HepG2 (cell line): ENCODE measurements at regions not wholly inside any gene's neighbourhood (a gene's known extent, or its start where the extent isn't known, plus 50 kb on each side); places are given as distances from the start of the nearest gene placed in this dataset.

ENCODE experiments used
- ATAC-seq: fragments of 200-7000 bp; cut with Tn5 transposase; 3 replicates; pipeline ENCODE4 v1.9.1; 2020; ENCODE audit warnings: mild to moderate bottlenecking, moderate library complexity
- BruUV-seq: library from RNA; stranded (reverse); fragments of 400-500 nt; replicated peaks from 2 replicates; lab custom pipeline; 2021; lab: Mats Ljungman, UMichigan
- CTCF ChIA-PET: fragments of 300-600 bp; formaldehyde crosslinking; extraction: SDS; loops from one replicate; lab custom pipeline; 2021; ENCODE audit warnings: low total read pairs, inconsistent platforms, low intra/inter-chr PET ratio; lab: Yijun Ruan, JAX
- POLR2A ChIA-PET: fragments of 350-600 bp; sonication (Branson Sonifier 250); formaldehyde crosslinking; loops from one replicate; lab custom pipeline; 2020; ENCODE audit warnings: antibody characterized with exemption, inconsistent platforms; lab: Yijun Ruan, JAX
- DNase-seq: peaks from one replicate; pipeline ENCODE4 v3.0.0-alpha.2; 2015; ENCODE audit warnings: low spot score
- FAIRE-seq: peaks from 3 replicates; lab custom pipeline; 2011; peaks lifted over from hg19 to GRCh38; lab: Jason Lieb, UNC
- H2AFZ ChIP-seq: one replicate; pipeline ENCODE4 v1.6.1; 2011; ENCODE audit warnings: low read length, inconsistent platforms
- H3K27ac ChIP-seq: fragments of 300-600 bp; 3 replicates; pipeline ENCODE4 v1.8.0; 2011; ENCODE audit warnings: mixed run types, mild to moderate bottlenecking, mixed read lengths, low read length, inconsistent platforms; ENCODE audit not compliant: insufficient read depth; ENCODE audit errors: extremely low read length
- H3K27me3 ChIP-seq, 2 experiments: fragments of 200-600 bp in 1 of 2; 2 replicates in 1 of 2; 3 replicates in 1 of 2; pipeline versions ENCODE4 v1.6.0 to v1.8.0; 2011; ENCODE audit warnings: low read length in 2 of 2, mild to moderate bottlenecking in 2 of 2, moderate library complexity in 2 of 2, inconsistent platforms in 1 of 2; ENCODE audit not compliant: insufficient read depth in 2 of 2, control insufficient read depth in 1 of 2
- H3K36me3 ChIP-seq, 2 experiments: fragments of 200-600 bp in 1 of 2; replicated peaks in 1 of 2; 2 replicates in 1 of 2; 3 replicates in 1 of 2; pipeline versions ENCODE4 v1.5.1 to v1.8.0; 2011; ENCODE audit warnings: low read length in 2 of 2, inconsistent platforms in 1 of 2; ENCODE audit not compliant: insufficient read depth in 2 of 2, control insufficient read depth in 1 of 2
- H3K4me1 ChIP-seq: 2 replicates; pipeline ENCODE4 v1.5.1; 2012; ENCODE audit warnings: low read length, inconsistent platforms; ENCODE audit not compliant: insufficient read depth
- H3K4me2 ChIP-seq: 2 replicates; pipeline ENCODE4 v1.6.0; 2011; ENCODE audit warnings: low read depth, low read length, inconsistent platforms
- H3K4me3 ChIP-seq, 3 experiments: fragments of 200-600 bp in 1 of 3; sonication (generic), shearing (Covaris generic) in 1 of 3; replicated peaks in 1 of 3; 2 replicates each; pipeline ENCODE4 v1.5.1; 2011 to 2016; ENCODE audit warnings: low read length in 3 of 3, inconsistent platforms in 2 of 3, low read depth in 2 of 3, mild to moderate bottlenecking in 2 of 3, control low read depth in 1 of 3, mixed read lengths in 1 of 3; ENCODE audit not compliant: insufficient read depth in 1 of 3
- H3K79me2 ChIP-seq: one replicate; pipeline ENCODE4 v1.6.1; 2011; ENCODE audit warnings: low read length, inconsistent platforms; ENCODE audit not compliant: insufficient read depth
- H3K9ac ChIP-seq: 2 replicates; pipeline ENCODE4 v1.6.0; 2011; ENCODE audit warnings: mild to moderate bottlenecking, low read depth, low read length, inconsistent platforms; ENCODE audit not compliant: insufficient read depth
- H3K9me3 ChIP-seq: 2 replicates; pipeline ENCODE4 v1.5.1; 2012; ENCODE audit warnings: mild to moderate bottlenecking, low read length
- H4K20me1 ChIP-seq: 2 replicates; pipeline ENCODE4 v1.6.0; 2011; ENCODE audit warnings: inconsistent platforms, mild to moderate bottlenecking, low read length, moderate library complexity; ENCODE audit not compliant: insufficient read depth
- HNF4A ChIP-seq: sonication (generic); formaldehyde crosslinking; IDR thresholded peaks from 2 replicates; pipeline ENCODE4 v1.4.0; 2020; ENCODE audit warnings: missing genetic modification reagents
- MZF1 ChIP-seq: sonication (generic); formaldehyde crosslinking; IDR thresholded peaks from 2 replicates; pipeline ENCODE4 v1.8.1; 2023; ENCODE audit warnings: mild to moderate bottlenecking, missing genetic modification reagents, borderline replicate concordance
- NFIB ChIP-seq: sonication (generic); formaldehyde crosslinking; IDR thresholded peaks from 2 replicates; pipeline ENCODE4 v1.9.0; 2021; ENCODE audit warnings: missing genetic modification reagents, mild to moderate bottlenecking, borderline replicate concordance
- RARA ChIP-seq: IDR thresholded peaks from 2 replicates; pipeline ENCODE4 v1.6.1; 2016; ENCODE audit warnings: missing genetic modification reagents, missing compliant biosample characterization
- SAP130 ChIP-seq: IDR thresholded peaks from 2 replicates; pipeline ENCODE4 v1.6.1; 2016; ENCODE audit warnings: low read depth
- ZBTB20 ChIP-seq: sonication (generic); formaldehyde crosslinking; IDR thresholded peaks from 2 replicates; pipeline ENCODE4 v1.8.1; 2023; ENCODE audit warnings: missing genetic modification reagents, low read depth, mild to moderate bottlenecking, borderline replicate concordance
- ZBTB8A ChIP-seq: sonication (generic); formaldehyde crosslinking; IDR thresholded peaks from 2 replicates; pipeline ENCODE4 v1.4.0; 2020; ENCODE audit warnings: mild to moderate bottlenecking, low read depth, missing genetic modification reagents, borderline replicate concordance
- ZNF207 ChIP-seq: fragments of 450-650 bp; IDR thresholded peaks from 2 replicates; pipeline ENCODE4 v1.6.1; 2016; ENCODE audit warnings: antibody characterized with exemption, borderline replicate concordance
- ZNF263 ChIP-seq: sonication (generic); formaldehyde crosslinking; IDR thresholded peaks from 2 replicates; pipeline ENCODE4 v1.4.0; 2020; ENCODE audit warnings: missing genetic modification reagents
- ZNF496 ChIP-seq: sonication (generic); formaldehyde crosslinking; IDR thresholded peaks from 2 replicates; pipeline ENCODE4 v1.8.1; 2023; ENCODE audit warnings: mild to moderate bottlenecking, moderate library complexity, missing genetic modification reagents; ENCODE audit not compliant: insufficient replicate concordance
- ZNF530 ChIP-seq: sonication (generic); formaldehyde crosslinking; IDR thresholded peaks from 2 replicates; pipeline ENCODE4 v1.5.0; 2020; ENCODE audit warnings: low read depth, mild to moderate bottlenecking, missing genetic modification reagents
- ZNF572 ChIP-seq: sonication (generic); formaldehyde crosslinking; IDR thresholded peaks from 2 replicates; pipeline ENCODE4 v1.5.1; 2020; ENCODE audit warnings: mild to moderate bottlenecking, missing genetic modification reagents
- ZNF703 ChIP-seq: sonication (generic); formaldehyde crosslinking; IDR thresholded peaks from 2 replicates; pipeline ENCODE4 v1.5.1; 2020; ENCODE audit warnings: missing genetic modification reagents, mild to moderate bottlenecking, moderate library complexity, borderline replicate concordance
- WGBS: methylation state at CpG from one replicate; pipeline ENCODE4 v1.1.6; 2017; ENCODE audit warnings: low lambda C conversion rate; 5-methylcytosine and 5-hydroxymethylcytosine counted together
- in situ Hi-C: cut with HindIII; loops from 2 replicates; pipeline ENCODE4 v1.10.0; 2017; ENCODE audit warnings: low pct_unique_long_range_greater_than_20kb; ENCODE audit not compliant: extremely low pct_ligation_motif_present
- intact Hi-C: fragments of 100-400 bp; cut with micrococcal nuclease; formaldehyde crosslinking; loops from one replicate; pipeline ENCODE4 v1.10.0; 2022; ENCODE audit not compliant: unreplicated experiment

- Histone ChIP-seq H3K4me1 (peaks cover 29% of the 10 kb centered on the region), H3K27ac (no peak overlapping the region), H4K20me1 (no peaks in the 10 kb centered on the region), H3K4me3 (no peak overlapping the region), H2AFZ (no peak overlapping the region), H3K79me2 (no peaks in the 10 kb centered on the region)
- in situ Hi-C loops (loop anchor here (10.0 kb wide), 1 partner anchor 104 kb away; no protein-coding TSS in a partner anchor), intact Hi-C loops (loop anchor here (10.0 kb wide), 1 partner anchor 184 kb away; no protein-coding TSS in a partner anchor)
- FAIRE-seq: no peak
- CTCF ChIA-PET: no interaction called here
- BruUV-seq: no TSS peak
- POLR2A ChIA-PET: no interaction called here
- TF ChIP-seq ZNF530 (CRISPR knock-in tag): no peak
- TF ChIP-seq ZBTB20: no peak
- no peak for TF ChIP-seq ZNF572
- no peak for TF ChIP-seq HNF4A
- TF ChIP-seq NFIB (CRISPR knock-in tag): no peak
- no peak for TF ChIP-seq RARA (CRISPR knock-in tag)
- TF ChIP-seq, all 625 proteins: peak for 0
- ATAC-seq: peak; percentile 29; the same call in 1 of the 3 replicates
- WGBS: 0% methylated on average over 2 of the region's 2 CpGs
- Histone ChIP-seq H3K9ac (no peak overlapping the region), H3K36me3 (no peaks in the 10 kb centered on the region), H3K9me3 (no peaks in the 10 kb centered on the region), H3K4me2 (no peak overlapping the region), H3K27me3 (no peaks in the 10 kb centered on the region)
- DNase-seq: no peak
These were observed 88.6 kb upstream of the CPSF6 start for GRCh38 chr12:69150796-69151127.

GRCh38 chr12:69151254-69151764 is 88.1 kb upstream of the CPSF6 start:
- no peak overlapping the region for H3K4me3 ChIP-seq
- FAIRE-seq (no peak), ATAC-seq (no peak; the same call in 1 of the 3 replicates), DNase-seq (no peak)
- H3K4me1 ChIP-seq: peaks cover 29% of the 10 kb centered on the region
- no TSS peak for BruUV-seq
- no peaks in the 10 kb centered on the region for H3K27me3 ChIP-seq
- no peak overlapping the region for H2AFZ ChIP-seq
- WGBS: 7% methylated on average over 7 of the region's 7 CpGs
- no peak for TF ChIP-seq ZNF207
- TF ChIP-seq ZNF703: no peak
- TF ChIP-seq ZNF496 (CRISPR knock-in tag): no peak
- TF ChIP-seq MZF1 (CRISPR knock-in tag): no peak
- TF ChIP-seq ZNF263 (CRISPR knock-in tag): no peak
- no peak for TF ChIP-seq SAP130
- TF ChIP-seq ZBTB8A (CRISPR knock-in tag): no peak
- no peak overlapping the region for H3K27ac ChIP-seq
- H3K79me2 ChIP-seq: no peaks in the 10 kb centered on the region
- H3K9ac ChIP-seq: no peak overlapping the region
- H3K9me3 ChIP-seq: no peaks in the 10 kb centered on the region
- intact Hi-C loops: loop anchor here (10.0 kb wide), 1 partner anchor 183 kb away; no protein-coding TSS in a partner anchor
- no peak overlapping the region for H3K4me2 ChIP-seq
- no peaks in the 10 kb centered on the region for H4K20me1 ChIP-seq
- H3K36me3 ChIP-seq: no peaks in the 10 kb centered on the region
- ChIA-PET POLR2A (no interaction called here), CTCF (no interaction called here)
- in situ Hi-C loops: loop anchor here (10.0 kb wide), 1 partner anchor 103 kb away; no protein-coding TSS in a partner anchor
